ENCODE measurements at regions not wholly inside any gene's neighbourhood (a gene's known extent, or its start where the extent isn't known, plus 50 kb on each side); places are given as distances from the start of the nearest gene placed in this dataset.

DNA sequence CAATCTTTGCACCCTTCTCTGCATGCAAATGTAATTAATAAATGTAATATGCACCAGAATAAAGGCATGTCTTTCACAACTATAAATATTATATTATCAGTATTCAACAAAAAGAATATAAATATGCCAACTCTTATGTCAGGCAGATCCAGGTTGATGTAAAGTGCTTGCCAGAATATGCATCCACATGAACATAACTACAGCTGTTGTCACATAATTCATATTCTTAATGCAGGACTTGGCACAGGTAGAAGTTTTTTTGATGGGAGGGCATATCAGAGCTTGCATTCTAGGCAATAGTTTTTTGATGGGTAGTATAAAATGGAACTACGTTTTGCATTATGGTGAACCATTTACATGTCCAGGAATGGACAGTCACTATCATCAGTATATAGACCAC lies 544.3 kb downstream of the ZNF804A start (continued):
- TF ChIP-seq KDM4A (IDR thresholded peaks at IDR 0.05; ENCODE audit: low read depth, low read length, severe bottlenecking) (no peak), RBBP5 (IDR thresholded peaks at IDR 0.05; ENCODE audit: borderline replicate concordance, low read depth, low read length) (no peak), SIN3A (conservative IDR thresholded peaks at IDR 0.05 in 1 of 2, IDR thresholded peaks at IDR 0.05 in 1 of 2; ENCODE audit: low read depth in 1 of 2, low read length in 2 of 2) (no peak)

All from H1 (cell line).